Activated T-helper 1 cell treated with anti-CD3 and anti-CD28 coated beads, Interleukin-12 subunit alpha, Interleukin-12 subunit beta, Interleukin-2, Interleukin-4 antibody, amounts not matched to agents 30 ng/mL and 10 ng/mL and 1 ng/mL, durations not matched to agents 14 hours and 24 hours and 36 hours (primary cell): ENCODE measurements at regions not wholly inside any gene's neighbourhood (a gene's known extent, or its start where the extent isn't known, plus 50 kb on each side); places are given as distances from the start of the nearest gene placed in this dataset.

Source experiments
- DNase-seq: peaks from one replicate; pipeline ENCODE4 v3.0.0; 2021; ENCODE audit warnings: low spot score
- H3K27ac Mint-ChIP-seq: one replicate; pipeline ENCODE4 v1.8.0; 2021; ENCODE audit warnings: mild to moderate bottlenecking, mixed read lengths
- H3K27me3 Mint-ChIP-seq: one replicate; pipeline ENCODE4 v1.8.0; 2022; ENCODE audit warnings: mild to moderate bottlenecking, moderate library complexity, mixed read lengths; ENCODE audit not compliant: insufficient read depth
- H3K36me3 Mint-ChIP-seq: one replicate; pipeline ENCODE4 v1.8.0; 2021; ENCODE audit warnings: low read depth, mixed read lengths
- H3K4me1 Mint-ChIP-seq: one replicate; pipeline ENCODE4 v1.8.0; 2021; ENCODE audit warnings: low read depth, mixed read lengths
- H3K4me3 Mint-ChIP-seq: one replicate; pipeline ENCODE4 v1.8.0; 2021; ENCODE audit warnings: mild to moderate bottlenecking, moderate library complexity, mixed read lengths
- H3K9me3 Mint-ChIP-seq: one replicate; pipeline ENCODE4 v1.8.0; 2021; ENCODE audit warnings: mixed read lengths
- intact Hi-C: fragments of 100-400 bp; cut with micrococcal nuclease; formaldehyde crosslinking; loops from one replicate; pipeline ENCODE4 v1.15.1; 2024

GRCh38 chr15:61629269-61629668 is 400.2 kb upstream of the RORA start:
- Mint-ChIP-seq H3K4me3 (no peak overlapping the region), H3K27ac (no peak overlapping the region), H3K4me1 (no peaks in the 10 kb centered on the region), H3K9me3 (no peaks in the 10 kb centered on the region), H3K27me3 (peaks cover 8% of the 10 kb centered on the region), H3K36me3 (no peaks in the 10 kb centered on the region)
- intact Hi-C loops, result loop anchor here (10.0 kb wide), 1 partner anchor 434 kb away; no protein-coding TSS in a partner anchor
- DNase-seq, result no peak

GRCh38 chr15:61624950-61625349 is 395.8 kb upstream of the RORA start:
- H3K9me3 Mint-ChIP-seq, result no peaks in the 10 kb centered on the region
- H3K4me3 Mint-ChIP-seq, result no peak overlapping the region
- no peaks in the 10 kb centered on the region for H3K36me3 Mint-ChIP-seq

GRCh38 chr15:61623746-61624145 is 394.6 kb upstream of the RORA start:
- H3K4me1 Mint-ChIP-seq, result no peaks in the 10 kb centered on the region
- no peaks in the 10 kb centered on the region for H3K36me3 Mint-ChIP-seq
- peaks cover 1% of the 10 kb centered on the region for H3K27me3 Mint-ChIP-seq
- intact Hi-C loops, result loop anchor here (10.0 kb wide), 1 partner anchor 429 kb away; no protein-coding TSS in a partner anchor
- H3K4me3 Mint-ChIP-seq, result no peak overlapping the region
- H3K27ac Mint-ChIP-seq, result no peak overlapping the region
- H3K9me3 Mint-ChIP-seq, result no peaks in the 10 kb centered on the region
- no peak for DNase-seq

More at GRCh38 chr15:61624950-61625349, 395.8 kb upstream of the RORA start:
- intact Hi-C loops, result loop anchor here (10.0 kb wide), 1 partner anchor 430 kb away; no protein-coding TSS in a partner anchor
- H3K27ac Mint-ChIP-seq, result no peak overlapping the region
- H3K27me3 Mint-ChIP-seq, result peaks cover 2% of the 10 kb centered on the region
- no peaks in the 10 kb centered on the region for H3K4me1 Mint-ChIP-seq
- DNase-seq, result no peak

- no peaks in the 10 kb centered on the region for H3K36me3 Mint-ChIP-seq
- no peaks in the 10 kb centered on the region for H3K9me3 Mint-ChIP-seq
- intact Hi-C loops, result loop anchor here (10.0 kb wide), 1 partner anchor 427 kb away; no protein-coding TSS in a partner anchor
- no peak overlapping the region for H3K4me3 Mint-ChIP-seq
- DNase-seq, result no peak
- H3K27ac Mint-ChIP-seq, result no peak overlapping the region
- no peaks in the 10 kb centered on the region for H3K27me3 Mint-ChIP-seq
- H3K4me1 Mint-ChIP-seq, result no peaks in the 10 kb centered on the region
Measured at GRCh38 chr15:61621865-61622264, 392.8 kb upstream of the RORA start.

GRCh38 chr15:61621146-61621545 is 392.0 kb upstream of the RORA start:
- H3K36me3 Mint-ChIP-seq, result no peaks in the 10 kb centered on the region
- no peaks in the 10 kb centered on the region for H3K27me3 Mint-ChIP-seq
- no peaks in the 10 kb centered on the region for H3K4me1 Mint-ChIP-seq
- no peak overlapping the region for H3K27ac Mint-ChIP-seq
- intact Hi-C loops, result loop anchor here (10.0 kb wide), 1 partner anchor 426 kb away; no protein-coding TSS in a partner anchor
- no peak for DNase-seq
- H3K4me3 Mint-ChIP-seq, result no peak overlapping the region
- H3K9me3 Mint-ChIP-seq, result no peaks in the 10 kb centered on the region

- no peaks in the 10 kb centered on the region for H3K36me3 Mint-ChIP-seq
- no peaks in the 10 kb centered on the region for H3K4me1 Mint-ChIP-seq
- DNase-seq, result no peak
- no peak overlapping the region for H3K27ac Mint-ChIP-seq
- H3K4me3 Mint-ChIP-seq, result no peak overlapping the region
- H3K9me3 Mint-ChIP-seq, result peaks cover 2% of the 10 kb centered on the region
- H3K27me3 Mint-ChIP-seq, result peaks cover 2% of the 10 kb centered on the region
- intact Hi-C loops, result loop anchor here (10.0 kb wide), 1 partner anchor 425 kb away; no protein-coding TSS in a partner anchor
Measured at GRCh38 chr15:61620151-61620550, 391.0 kb upstream of the RORA start.

- H3K36me3 Mint-ChIP-seq, result no peaks in the 10 kb centered on the region
- H3K9me3 Mint-ChIP-seq, result peaks cover 16% of the 10 kb centered on the region
- intact Hi-C loops, result no loop called here
- peaks cover 8% of the 10 kb centered on the region for H3K27me3 Mint-ChIP-seq
- H3K4me3 Mint-ChIP-seq, result no peak overlapping the region
- H3K27ac Mint-ChIP-seq, result no peak overlapping the region
- DNase-seq, result no peak
- H3K4me1 Mint-ChIP-seq, result no peaks in the 10 kb centered on the region
Measured at GRCh38 chr15:61613729-61614128, 384.6 kb upstream of the RORA start.

- Mint-ChIP-seq H3K36me3 (no peaks in the 10 kb centered on the region), H3K4me3 (no peak overlapping the region), H3K27ac (no peak overlapping the region), H3K4me1 (no peaks in the 10 kb centered on the region), H3K9me3 (peaks cover 16% of the 10 kb centered on the region), H3K27me3 (peaks cover 8% of the 10 kb centered on the region)
- no peak for DNase-seq
- intact Hi-C loops, result no loop called here
Measured at GRCh38 chr15:61613138-61613537, 384.0 kb upstream of the RORA start.

- H3K27ac Mint-ChIP-seq, result no peak overlapping the region
- no peaks in the 10 kb centered on the region for H3K36me3 Mint-ChIP-seq
- intact Hi-C loops, result no loop called here
- no peak for DNase-seq
- H3K4me1 Mint-ChIP-seq, result no peaks in the 10 kb centered on the region
- H3K4me3 Mint-ChIP-seq, result no peak overlapping the region
- H3K9me3 Mint-ChIP-seq, result peaks cover 16% of the 10 kb centered on the region
- H3K27me3 Mint-ChIP-seq, result peaks cover 8% of the 10 kb centered on the region
Measured at GRCh38 chr15:61612111-61612510, 383.0 kb upstream of the RORA start.

GRCh38 chr15:61605343-61605742 is 376.2 kb upstream of the RORA start:
- Mint-ChIP-seq H3K9me3 (no peaks in the 10 kb centered on the region), H3K4me3 (no peak overlapping the region), H3K4me1 (no peaks in the 10 kb centered on the region), H3K27ac (no peak overlapping the region), H3K36me3 (no peaks in the 10 kb centered on the region), H3K27me3 (peaks cover 4% of the 10 kb centered on the region)
- intact Hi-C loops, result no loop called here
- DNase-seq, result no peak

GRCh38 chr15:61598655-61599054 is 369.6 kb upstream of the RORA start:
- DNase-seq, result no peak
- H3K4me3 Mint-ChIP-seq, result no peak overlapping the region
- H3K4me1 Mint-ChIP-seq, result no peaks in the 10 kb centered on the region
- H3K27ac Mint-ChIP-seq, result no peak overlapping the region
- H3K36me3 Mint-ChIP-seq, result no peaks in the 10 kb centered on the region
- peaks cover 1% of the 10 kb centered on the region for H3K27me3 Mint-ChIP-seq
- H3K9me3 Mint-ChIP-seq, result no peaks in the 10 kb centered on the region
- intact Hi-C loops, result no loop called here

GRCh38 chr15:61584410-61584809 is 355.3 kb upstream of the RORA start:
- Mint-ChIP-seq H3K27me3 (no peaks in the 10 kb centered on the region), H3K27ac (no peak overlapping the region), H3K36me3 (no peaks in the 10 kb centered on the region), H3K9me3 (no peaks in the 10 kb centered on the region), H3K4me1 (no peaks in the 10 kb centered on the region), H3K4me3 (no peak overlapping the region)
- no peak for DNase-seq
- intact Hi-C loops, result no loop called here

GRCh38 chr15:61582092-61582491 is 353.0 kb upstream of the RORA start:
- H3K36me3 Mint-ChIP-seq, result no peaks in the 10 kb centered on the region
- no peaks in the 10 kb centered on the region for H3K4me1 Mint-ChIP-seq
- no peaks in the 10 kb centered on the region for H3K27me3 Mint-ChIP-seq
- no peak overlapping the region for H3K27ac Mint-ChIP-seq
- intact Hi-C loops, result no loop called here
- H3K4me3 Mint-ChIP-seq, result no peak overlapping the region
- no peak for DNase-seq
- H3K9me3 Mint-ChIP-seq, result no peaks in the 10 kb centered on the region

- Mint-ChIP-seq H3K27me3 (peaks cover 3% of the 10 kb centered on the region), H3K36me3 (no peaks in the 10 kb centered on the region), H3K4me3 (no peak overlapping the region), H3K27ac (no peak overlapping the region), H3K9me3 (peaks cover 5% of the 10 kb centered on the region), H3K4me1 (no peaks in the 10 kb centered on the region)
- no peak for DNase-seq
- intact Hi-C loops, result no loop called here
Measured at GRCh38 chr15:61575597-61575996, 346.5 kb upstream of the RORA start.
